HPDE6-E6E7 (cell line): ENCODE measurements at regions not wholly inside any gene's neighbourhood (a gene's known extent, or its start where the extent isn't known, plus 50 kb on each side); places are given as distances from the start of the nearest gene placed in this dataset.
A peak's percentile ranks its signal among the peaks of the same experiment; 100 is the strongest.

Experiments
- DNase-seq: peaks from one replicate; pipeline ENCODE4 v3.0.0; 2011; ENCODE audit warnings: missing footprints; ENCODE audit errors: extremely low spot score

DNA sequence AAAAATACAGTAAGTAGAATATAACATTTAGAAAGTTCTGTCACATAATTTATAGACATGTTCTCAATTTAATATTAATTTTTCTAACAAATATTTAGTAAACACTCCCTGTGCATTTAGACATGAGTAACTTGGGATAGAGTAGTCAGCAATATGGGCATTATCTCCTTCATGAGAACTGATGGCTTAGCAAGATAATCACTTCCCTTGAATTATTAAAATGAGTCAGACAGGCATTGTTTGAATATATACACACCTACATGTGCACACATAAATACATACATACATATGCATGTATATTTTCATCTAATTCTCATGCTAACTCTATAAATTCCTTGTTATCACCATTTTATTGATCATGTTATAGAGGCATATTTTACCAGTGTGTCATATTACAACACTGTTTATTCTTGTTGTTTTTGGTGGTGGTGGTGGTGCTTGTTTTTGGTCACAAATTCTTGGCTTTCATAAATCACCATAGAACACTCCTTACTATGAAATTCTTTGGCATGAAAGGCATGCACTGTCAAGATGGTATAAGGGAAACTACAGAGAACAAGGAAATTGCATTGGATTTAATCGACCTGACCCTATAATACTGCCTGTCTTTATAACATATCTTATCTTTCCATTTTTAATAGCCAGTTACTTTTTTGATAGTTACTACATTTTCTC is 434.5 kb upstream of the MANEA start:
- no peak for DNase-seq

- DNase-seq = no peak
These were observed 433.7 kb upstream of the MANEA start for GRCh38 chr6:95143408-95144180.

GRCh38 chr6:95145457-95145856 is 431.9 kb upstream of the MANEA start:
- DNase-seq = no peak

DNA sequence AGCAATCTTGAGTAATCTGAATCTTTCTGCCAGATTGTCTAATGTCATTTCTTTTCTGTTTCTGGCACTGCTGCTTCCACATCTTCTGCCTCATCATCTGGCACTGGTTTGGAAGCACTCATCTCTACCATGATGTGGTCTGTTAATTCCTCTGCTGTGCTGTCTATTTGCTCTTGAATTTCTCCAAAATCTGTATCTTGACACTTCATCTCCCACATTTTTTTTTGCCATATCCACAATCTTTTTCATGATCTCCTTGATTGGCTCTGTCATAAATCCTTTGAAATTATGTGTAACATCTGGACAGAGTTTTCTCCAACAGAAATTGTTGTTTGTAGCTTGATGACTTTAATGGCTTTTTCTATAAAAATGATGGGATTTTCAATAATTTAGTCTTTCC is 417.8 kb upstream of the MANEA start:
- DNase-seq = no peak

DNA sequence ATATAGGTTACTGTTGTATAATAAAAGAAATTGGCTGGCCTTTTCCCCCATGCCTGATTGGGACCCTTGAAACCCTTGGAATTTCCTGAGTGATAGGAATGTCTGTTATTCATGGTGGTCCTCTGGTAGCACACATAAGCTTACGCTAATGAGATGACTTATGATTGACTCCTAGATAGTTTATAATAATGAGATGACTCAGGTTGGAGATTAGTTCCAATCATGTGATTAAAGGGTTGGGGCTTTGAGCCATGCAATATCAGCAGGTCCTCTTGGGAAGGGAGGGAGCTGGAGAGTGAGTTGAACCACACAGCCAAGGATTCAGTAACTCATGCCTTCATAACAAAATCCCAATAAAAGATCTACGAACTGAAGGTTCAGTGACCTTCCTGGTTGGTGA is 407.6 kb upstream of the MANEA start:
- no peak for DNase-seq

- DNase-seq = no peak
These were observed 401.2 kb upstream of the MANEA start for GRCh38 chr6:95175927-95176675.

DNA sequence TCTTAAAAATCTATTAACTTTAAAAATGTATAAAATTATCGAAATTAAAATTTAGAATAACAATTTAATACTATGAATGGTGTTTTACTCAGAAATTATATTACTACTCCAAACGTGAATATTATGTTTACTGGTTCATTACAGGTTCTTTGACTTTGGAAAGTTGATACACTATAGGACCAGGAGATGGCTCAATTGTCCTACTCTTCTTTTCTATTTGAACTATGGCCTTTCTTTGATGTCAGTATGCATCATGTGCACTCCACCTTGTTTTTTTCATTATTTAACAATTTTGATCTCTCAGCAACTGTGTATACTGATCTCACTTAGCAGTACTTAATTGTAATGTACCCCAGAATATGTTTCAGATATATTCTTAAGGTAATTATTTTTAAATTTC is 391.5 kb upstream of the MANEA start:
- no peak for DNase-seq

DNA sequence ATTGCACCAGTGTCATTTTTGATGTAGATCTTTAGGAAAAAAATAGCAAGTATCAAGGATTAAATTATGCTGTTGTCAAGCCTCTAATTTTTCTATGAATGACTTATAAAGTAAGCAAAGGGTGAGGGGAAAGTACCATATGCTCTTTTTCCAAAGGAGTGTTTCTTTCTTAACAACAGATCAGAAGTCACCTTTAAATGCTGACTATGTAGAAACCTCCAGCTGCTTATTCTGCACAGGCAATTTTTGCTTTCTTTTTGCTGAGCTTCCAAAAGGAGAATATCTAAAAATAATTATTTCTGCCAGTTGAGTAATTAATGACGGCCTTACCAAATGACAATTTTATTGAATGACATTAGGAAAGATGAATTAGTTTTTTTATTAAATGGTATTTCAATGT is 390.6 kb upstream of the MANEA start:
- no peak for DNase-seq

DNA sequence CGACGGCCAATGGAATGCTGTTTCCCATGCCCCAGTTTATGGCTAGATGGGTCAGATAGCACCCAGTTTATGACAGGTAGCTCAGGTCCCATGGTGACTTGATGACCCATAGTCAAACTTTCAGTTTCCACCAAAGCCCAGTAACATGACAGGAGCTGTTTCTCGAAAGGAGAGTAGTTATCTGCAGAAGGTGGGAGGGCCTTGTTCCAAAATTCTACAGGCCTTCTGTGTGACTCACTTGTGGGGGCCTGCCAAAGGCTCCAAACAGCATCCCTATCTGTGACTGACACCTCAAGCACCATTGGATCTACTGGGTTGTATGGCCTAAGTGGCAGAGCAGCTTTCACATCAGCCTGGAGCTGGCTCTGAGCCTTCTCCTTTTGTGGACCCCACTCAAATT is 379.7 kb upstream of the MANEA start:
- no peak for DNase-seq

DNA sequence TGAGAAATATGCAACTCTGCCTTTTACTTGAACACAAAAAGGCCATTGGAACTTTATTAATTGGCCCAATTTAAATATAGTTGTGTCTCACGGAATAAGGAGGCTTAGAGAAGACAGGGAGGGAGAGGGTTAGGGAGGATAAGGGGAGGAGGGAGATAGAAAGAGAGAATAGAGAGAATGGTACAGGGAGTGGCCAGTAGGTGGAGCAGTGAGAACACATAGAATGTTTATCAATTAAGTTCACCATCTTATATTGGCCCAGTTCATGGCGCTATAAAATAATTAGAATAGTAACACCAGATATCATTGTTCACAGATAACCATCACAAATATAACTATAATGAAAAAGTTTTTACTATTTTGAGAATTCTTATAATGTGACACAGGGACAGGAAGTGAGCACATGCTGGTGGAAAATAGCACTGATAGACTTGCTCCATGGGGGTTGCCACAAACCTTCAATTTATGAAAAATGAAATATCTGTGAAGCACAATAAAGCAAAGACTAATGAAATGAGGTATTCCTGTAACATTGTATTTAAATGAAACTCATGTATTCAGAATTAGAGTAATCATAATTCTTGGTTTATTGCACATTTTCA is 374.1 kb upstream of the MANEA start:
- peak; percentile 16 for DNase-seq

- no peak for DNase-seq
These were observed 373.2 kb upstream of the MANEA start for GRCh38 chr6:95204178-95204577.

DNA sequence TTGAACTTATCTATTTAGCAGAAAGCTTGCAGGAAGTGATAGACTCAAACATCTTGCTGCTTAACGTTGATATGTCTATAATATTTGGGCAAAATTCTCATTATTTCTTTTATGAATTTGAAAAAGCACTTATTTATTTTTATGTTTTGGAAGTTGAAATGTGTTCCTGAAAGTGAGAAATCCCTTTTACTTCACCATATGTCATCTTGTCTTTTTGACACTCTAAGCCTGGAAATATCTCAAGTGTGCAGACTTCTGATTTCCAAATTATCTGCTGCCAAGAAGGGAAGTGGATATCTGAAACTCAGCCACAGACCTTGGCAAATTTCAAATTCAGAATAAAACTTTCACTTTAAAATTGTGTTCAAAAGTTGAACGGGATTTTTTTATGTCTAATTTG is 368.7 kb upstream of the MANEA start:
- DNase-seq = no peak

DNA sequence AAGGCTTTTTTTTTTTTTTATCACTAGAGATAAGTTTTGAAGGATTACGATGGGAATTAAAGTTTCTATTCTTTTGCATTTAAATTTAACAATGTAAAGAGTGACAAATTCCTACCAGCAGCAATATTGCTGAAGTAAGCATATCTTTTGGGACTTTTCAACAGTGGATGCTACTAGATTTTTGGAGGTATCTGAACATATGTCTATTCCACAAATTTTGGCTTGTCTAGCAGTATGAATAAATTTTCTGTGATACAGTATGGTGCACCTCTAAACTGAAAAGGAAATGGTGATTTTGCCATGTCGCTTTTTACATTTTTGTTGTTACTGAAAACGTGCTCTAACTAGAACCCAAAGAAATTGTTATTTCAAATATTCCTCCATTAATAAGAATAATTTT is 368.3 kb upstream of the MANEA start:
- no peak for DNase-seq

DNA sequence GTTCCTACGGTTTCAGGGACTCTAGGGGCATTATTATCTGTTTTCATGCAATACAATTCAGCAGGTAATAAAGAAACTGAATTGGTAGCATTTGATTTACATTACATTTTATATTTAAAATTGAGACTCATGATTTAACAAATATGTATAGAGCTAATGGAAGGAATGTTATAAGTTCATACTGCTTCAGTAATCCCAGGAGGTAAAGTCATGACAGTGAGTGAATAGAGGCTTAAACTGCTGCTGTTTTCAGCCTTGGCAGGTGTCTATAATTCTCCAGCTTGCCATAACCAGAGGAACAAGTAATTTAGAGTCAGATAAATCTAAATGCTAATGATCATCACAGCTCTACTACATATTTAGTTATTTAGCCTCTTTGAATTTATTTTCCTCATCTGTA is 360.8 kb upstream of the MANEA start:
- DNase-seq = no peak

GRCh38 chr6:95227351-95227750 is 350.0 kb upstream of the MANEA start:
- no peak for DNase-seq

DNA sequence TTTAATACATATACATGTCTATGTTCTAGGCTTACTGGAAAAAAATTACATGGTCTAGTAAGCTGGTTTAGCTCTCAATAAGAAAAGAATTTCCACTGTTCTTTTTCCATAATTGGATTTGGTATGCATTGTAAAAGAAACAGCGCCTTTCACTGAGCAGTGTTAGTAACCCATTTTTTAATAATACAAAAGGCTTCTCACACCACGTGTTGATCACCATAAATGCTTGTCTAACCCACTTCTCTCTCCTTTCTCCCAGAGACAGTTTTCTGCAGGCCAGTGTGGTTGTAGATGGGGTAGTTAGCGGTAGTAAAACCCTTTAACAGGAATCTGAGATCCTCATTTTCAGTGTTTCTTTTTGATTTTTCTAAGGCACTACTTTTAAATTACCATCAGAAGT is 348.7 kb upstream of the MANEA start:
- DNase-seq = no peak

DNA sequence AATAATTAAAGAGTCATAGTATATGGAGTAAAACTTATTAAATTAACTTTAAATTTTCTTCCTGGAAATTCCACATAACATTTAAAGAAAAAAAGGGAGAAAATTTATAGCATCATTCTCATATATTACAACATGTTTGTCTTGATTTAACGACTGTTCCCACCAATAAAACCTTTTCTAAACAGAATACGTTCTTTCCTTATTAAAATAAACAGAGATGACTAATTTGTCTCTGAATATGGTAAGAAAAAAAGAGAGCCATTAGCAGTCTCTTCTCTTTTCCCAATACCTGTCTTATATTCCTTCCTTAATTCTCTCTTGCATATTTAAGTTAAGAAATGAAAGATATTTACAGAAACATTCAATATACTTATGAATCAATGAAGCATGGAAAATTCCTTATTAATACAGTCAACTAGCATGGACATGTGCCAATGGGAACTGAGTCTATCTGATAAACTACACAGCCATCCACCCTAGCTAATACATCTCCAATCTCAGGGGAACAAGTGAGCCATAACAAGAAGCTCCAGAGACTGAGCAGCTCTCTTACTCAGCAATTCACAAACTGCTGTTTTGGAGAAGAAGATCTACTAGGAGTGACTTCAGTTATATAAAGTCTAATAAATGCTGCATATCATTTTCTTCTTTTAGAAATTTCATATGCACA is 347.1 kb upstream of the MANEA start:
- DNase-seq = no peak

DNA sequence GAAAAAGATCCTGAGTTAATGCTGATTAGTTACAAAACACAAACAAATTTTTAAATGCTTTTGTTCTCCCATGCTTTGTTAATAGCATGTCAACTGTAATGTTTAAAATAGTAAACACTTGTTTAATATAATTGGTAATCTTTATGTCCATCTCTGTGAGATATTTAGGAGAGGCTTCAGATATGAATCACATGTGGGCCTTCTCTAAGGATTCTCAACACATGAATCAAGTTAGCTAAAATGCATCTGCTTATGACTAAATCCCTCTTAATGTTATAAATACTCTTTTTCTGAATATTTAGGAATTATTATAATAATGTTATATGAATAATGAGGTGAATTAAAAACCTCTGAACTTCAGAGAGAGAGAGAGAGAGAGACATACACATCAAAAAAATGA is 345.9 kb upstream of the MANEA start:
- DNase-seq = no peak

DNA sequence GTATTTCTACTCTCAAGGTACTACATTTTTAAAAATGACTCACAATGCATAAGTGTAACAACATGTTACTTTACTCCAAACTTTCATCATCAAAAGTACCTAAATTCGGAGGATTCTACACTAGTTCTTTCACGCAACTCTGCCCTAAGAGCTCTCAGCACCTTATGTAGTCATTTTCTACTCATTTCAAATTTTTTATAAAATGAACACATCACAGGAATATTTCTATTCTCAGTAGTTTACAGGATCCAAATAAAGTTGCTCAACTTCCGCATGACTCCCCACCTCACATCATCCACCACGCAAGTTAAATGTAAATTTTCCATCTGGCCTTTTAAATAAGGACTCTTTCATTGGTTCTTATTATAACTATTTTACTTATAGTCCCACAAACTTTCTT is 344.9 kb upstream of the MANEA start:
- no peak for DNase-seq

- no peak for DNase-seq
These were observed 343.5 kb upstream of the MANEA start for GRCh38 chr6:95233879-95234278.

DNA sequence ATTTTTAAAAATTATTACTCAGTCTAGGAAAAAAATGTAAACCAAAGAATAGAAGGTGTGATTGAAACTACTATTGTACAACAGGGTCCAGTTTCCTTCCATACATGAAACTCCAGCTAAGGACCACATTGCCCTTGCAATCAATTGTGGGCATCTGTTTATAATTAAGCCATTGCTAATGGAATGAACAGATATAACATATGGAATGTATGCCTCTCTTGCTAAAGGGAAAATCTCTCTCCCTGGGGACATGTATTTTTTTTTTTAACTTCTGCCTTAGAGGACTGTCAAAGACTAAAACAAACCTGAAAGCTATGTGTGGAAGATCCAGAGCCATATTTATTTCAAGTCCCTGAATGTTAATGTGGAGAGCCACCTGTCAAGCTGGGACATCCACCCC is 336.8 kb upstream of the MANEA start:
- DNase-seq = no peak

DNA sequence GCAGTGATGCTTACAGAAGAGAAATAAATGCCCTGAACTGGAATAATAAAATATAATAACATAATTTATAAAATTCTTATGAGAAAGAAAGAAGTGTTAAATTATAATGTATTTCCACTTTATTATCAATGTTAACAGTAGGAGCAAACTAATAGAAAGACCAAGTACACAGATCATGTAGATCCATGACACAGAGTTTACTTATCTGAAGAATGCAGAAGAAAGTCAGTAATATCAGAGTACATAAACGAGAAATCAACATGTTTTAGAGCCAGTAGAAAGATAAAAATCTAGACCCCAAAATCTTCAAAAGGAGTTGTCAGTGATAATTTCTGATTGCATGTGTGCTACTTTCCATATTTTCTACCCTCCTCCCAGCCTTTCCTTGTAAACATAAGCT is 334.8 kb upstream of the MANEA start:
- DNase-seq = no peak
